ENCODE measurements at regions not wholly inside any gene's neighbourhood (a gene's known extent, or its start where the extent isn't known, plus 50 kb on each side); places are given as distances from the start of the nearest gene placed in this dataset.

- no peaks in the 10 kb centered on the region for H3K4me1 ChIP-seq (ENCODE audit: control insufficient read depth in 2 of 2, insufficient read depth in 2 of 2, low read length in 2 of 2)
- DNase-seq (ENCODE audit: low read depth in 6 of 9, low spot score in 9 of 9): no peak
- no peak overlapping the region for H3K4me3 ChIP-seq (ENCODE audit: low read length in 2 of 2)
- no peaks in the 10 kb centered on the region for H3K36me3 ChIP-seq (ENCODE audit: control insufficient read depth in 2 of 2, insufficient read depth in 2 of 2, low read length in 1 of 2)
- no peak overlapping the region for H3K27ac ChIP-seq (ENCODE audit: low read depth in 1 of 2, low read length in 1 of 2)
- H3K9me3 ChIP-seq (ENCODE audit: control insufficient read depth in 2 of 2, insufficient read depth in 1 of 2, low read length in 1 of 2): no peaks in the 10 kb centered on the region
- no peaks in the 10 kb centered on the region for H3K27me3 ChIP-seq (ENCODE audit: control insufficient read depth in 2 of 2, insufficient read depth in 1 of 2, low read length in 1 of 2)
Observed at GRCh38 chr6:10230531-10230930, 184.3 kb downstream of the TFAP2A start.

GRCh38 chr6:10223841-10224240, 191.0 kb downstream of the TFAP2A start:
- DNase-seq (ENCODE audit: low read depth in 6 of 9, low spot score in 9 of 9): no peak
- Histone ChIP-seq H3K36me3 (ENCODE audit: control insufficient read depth in 2 of 2, insufficient read depth in 2 of 2, low read length in 1 of 2) (no peaks in the 10 kb centered on the region), H3K27ac (ENCODE audit: low read depth in 1 of 2, low read length in 1 of 2) (no peak overlapping the region), H3K9me3 (ENCODE audit: control insufficient read depth in 2 of 2, insufficient read depth in 1 of 2, low read length in 1 of 2) (no peaks in the 10 kb centered on the region), H3K4me1 (ENCODE audit: control insufficient read depth in 2 of 2, insufficient read depth in 2 of 2, low read length in 2 of 2) (no peaks in the 10 kb centered on the region), H3K4me3 (ENCODE audit: low read length in 2 of 2) (no peak overlapping the region), H3K27me3 (ENCODE audit: control insufficient read depth in 2 of 2, insufficient read depth in 1 of 2, low read length in 1 of 2) (no peaks in the 10 kb centered on the region)
- 96% methylated on average over 4 of the region's 4 CpGs for WGBS

- DNase-seq (ENCODE audit: low read depth in 6 of 9, low spot score in 9 of 9): no peak
- Histone ChIP-seq H3K27me3 (ENCODE audit: control insufficient read depth in 2 of 2, insufficient read depth in 1 of 2, low read length in 1 of 2) (no peaks in the 10 kb centered on the region), H3K4me3 (ENCODE audit: low read length in 2 of 2) (no peak overlapping the region), H3K4me1 (ENCODE audit: control insufficient read depth in 2 of 2, insufficient read depth in 2 of 2, low read length in 2 of 2) (no peaks in the 10 kb centered on the region), H3K27ac (ENCODE audit: low read depth in 1 of 2, low read length in 1 of 2) (no peak overlapping the region), H3K9me3 (ENCODE audit: control insufficient read depth in 2 of 2, insufficient read depth in 1 of 2, low read length in 1 of 2) (no peaks in the 10 kb centered on the region), H3K36me3 (ENCODE audit: control insufficient read depth in 2 of 2, insufficient read depth in 2 of 2, low read length in 1 of 2) (no peaks in the 10 kb centered on the region)
- 91% methylated on average over 5 of the region's 5 CpGs for WGBS
Observed at GRCh38 chr6:10221178-10221577, 193.7 kb downstream of the TFAP2A start.

GRCh38 chr6:10219510-10219909, 195.4 kb downstream of the TFAP2A start:
- no peaks in the 10 kb centered on the region for H3K4me1 ChIP-seq (ENCODE audit: control insufficient read depth in 2 of 2, insufficient read depth in 2 of 2, low read length in 2 of 2)

GRCh38 chr6:10217111-10217510, 197.8 kb downstream of the TFAP2A start:
- DNase-seq (ENCODE audit: low read depth in 6 of 9, low spot score in 9 of 9): no peak
- Histone ChIP-seq H3K36me3 (ENCODE audit: control insufficient read depth in 2 of 2, insufficient read depth in 2 of 2, low read length in 1 of 2) (no peaks in the 10 kb centered on the region), H3K9me3 (ENCODE audit: control insufficient read depth in 2 of 2, insufficient read depth in 1 of 2, low read length in 1 of 2) (no peaks in the 10 kb centered on the region), H3K27ac (ENCODE audit: low read depth in 1 of 2, low read length in 1 of 2) (no peak overlapping the region), H3K27me3 (ENCODE audit: control insufficient read depth in 2 of 2, insufficient read depth in 1 of 2, low read length in 1 of 2) (no peaks in the 10 kb centered on the region), H3K4me3 (ENCODE audit: low read length in 2 of 2) (no peak overlapping the region), H3K4me1 (ENCODE audit: control insufficient read depth in 2 of 2, insufficient read depth in 2 of 2, low read length in 2 of 2) (no peaks in the 10 kb centered on the region)
- 87% methylated on average over 5 of the region's 5 CpGs for WGBS

More at GRCh38 chr6:10219510-10219909, 195.4 kb downstream of the TFAP2A start:
- H3K27me3 ChIP-seq (ENCODE audit: control insufficient read depth in 2 of 2, insufficient read depth in 1 of 2, low read length in 1 of 2): no peaks in the 10 kb centered on the region
- H3K4me3 ChIP-seq (ENCODE audit: low read length in 2 of 2): no peak overlapping the region
- WGBS: 96% methylated on average over 2 of the region's 2 CpGs
- no peaks in the 10 kb centered on the region for H3K9me3 ChIP-seq (ENCODE audit: control insufficient read depth in 2 of 2, insufficient read depth in 1 of 2, low read length in 1 of 2)
- no peaks in the 10 kb centered on the region for H3K36me3 ChIP-seq (ENCODE audit: control insufficient read depth in 2 of 2, insufficient read depth in 2 of 2, low read length in 1 of 2)
- no peak for DNase-seq (ENCODE audit: low read depth in 6 of 9, low spot score in 9 of 9)
- H3K27ac ChIP-seq (ENCODE audit: low read depth in 1 of 2, low read length in 1 of 2): no peak overlapping the region

GRCh38 chr6:10215326-10216110, 199.4 kb downstream of the TFAP2A start:
- WGBS: 96% methylated on average over 7 of the region's 7 CpGs

GRCh38 chr6:10210052-10210451, 204.8 kb downstream of the TFAP2A start:
- no peak overlapping the region for H3K27ac ChIP-seq (ENCODE audit: low read depth in 1 of 2, low read length in 1 of 2)
- WGBS: 53% methylated on average over 2 of the region's 2 CpGs
- H3K36me3 ChIP-seq (ENCODE audit: control insufficient read depth in 2 of 2, insufficient read depth in 2 of 2, low read length in 1 of 2): no peaks in the 10 kb centered on the region

More at GRCh38 chr6:10215326-10216110, 199.4 kb downstream of the TFAP2A start:
- Histone ChIP-seq H3K9me3 (ENCODE audit: control insufficient read depth in 2 of 2, insufficient read depth in 1 of 2, low read length in 1 of 2) (no peaks in the 10 kb centered on the region), H3K27ac (ENCODE audit: low read depth in 1 of 2, low read length in 1 of 2) (no peak overlapping the region), H3K4me1 (ENCODE audit: control insufficient read depth in 2 of 2, insufficient read depth in 2 of 2, low read length in 2 of 2) (no peaks in the 10 kb centered on the region), H3K36me3 (ENCODE audit: control insufficient read depth in 2 of 2, insufficient read depth in 2 of 2, low read length in 1 of 2) (no peaks in the 10 kb centered on the region), H3K27me3 (ENCODE audit: control insufficient read depth in 2 of 2, insufficient read depth in 1 of 2, low read length in 1 of 2) (no peaks in the 10 kb centered on the region), H3K4me3 (ENCODE audit: low read length in 2 of 2) (no peak overlapping the region)
- no peak for DNase-seq (ENCODE audit: low read depth in 6 of 9, low spot score in 9 of 9)

GRCh38 chr6:10205892-10206291, 209.0 kb downstream of the TFAP2A start:
- Histone ChIP-seq H3K36me3 (ENCODE audit: control insufficient read depth in 2 of 2, insufficient read depth in 2 of 2, low read length in 1 of 2) (no peaks in the 10 kb centered on the region), H3K27ac (ENCODE audit: low read depth in 1 of 2, low read length in 1 of 2) (no peak overlapping the region), H3K4me1 (ENCODE audit: control insufficient read depth in 2 of 2, insufficient read depth in 2 of 2, low read length in 2 of 2) (no peaks in the 10 kb centered on the region), H3K27me3 (ENCODE audit: control insufficient read depth in 2 of 2, insufficient read depth in 1 of 2, low read length in 1 of 2) (no peaks in the 10 kb centered on the region), H3K9me3 (ENCODE audit: control insufficient read depth in 2 of 2, insufficient read depth in 1 of 2, low read length in 1 of 2) (no peaks in the 10 kb centered on the region), H3K4me3 (ENCODE audit: low read length in 2 of 2) (no peak overlapping the region)
- no peak for DNase-seq (ENCODE audit: low read depth in 6 of 9, low spot score in 9 of 9)
- WGBS: 12% methylated on average over 4 of the region's 4 CpGs

More at GRCh38 chr6:10210052-10210451, 204.8 kb downstream of the TFAP2A start:
- DNase-seq (ENCODE audit: low read depth in 6 of 9, low spot score in 9 of 9): no peak
- Histone ChIP-seq H3K4me1 (ENCODE audit: control insufficient read depth in 2 of 2, insufficient read depth in 2 of 2, low read length in 2 of 2) (no peaks in the 10 kb centered on the region), H3K9me3 (ENCODE audit: control insufficient read depth in 2 of 2, insufficient read depth in 1 of 2, low read length in 1 of 2) (no peaks in the 10 kb centered on the region), H3K4me3 (ENCODE audit: low read length in 2 of 2) (no peak overlapping the region), H3K27me3 (ENCODE audit: control insufficient read depth in 2 of 2, insufficient read depth in 1 of 2, low read length in 1 of 2) (no peaks in the 10 kb centered on the region)

- Histone ChIP-seq H3K27me3 (ENCODE audit: control insufficient read depth in 2 of 2, insufficient read depth in 1 of 2, low read length in 1 of 2) (no peaks in the 10 kb centered on the region), H3K36me3 (ENCODE audit: control insufficient read depth in 2 of 2, insufficient read depth in 2 of 2, low read length in 1 of 2) (no peaks in the 10 kb centered on the region), H3K4me3 (ENCODE audit: low read length in 2 of 2) (no peak overlapping the region), H3K27ac (ENCODE audit: low read depth in 1 of 2, low read length in 1 of 2) (no peak overlapping the region), H3K4me1 (ENCODE audit: control insufficient read depth in 2 of 2, insufficient read depth in 2 of 2, low read length in 2 of 2) (no peaks in the 10 kb centered on the region), H3K9me3 (ENCODE audit: control insufficient read depth in 2 of 2, insufficient read depth in 1 of 2, low read length in 1 of 2) (no peaks in the 10 kb centered on the region)
- 61% methylated on average over 3 of the region's 3 CpGs for WGBS
- peak in 1 of 9 donors; percentile 1 for DNase-seq (ENCODE audit: low read depth in 6 of 9, low spot score in 9 of 9)
Observed at GRCh38 chr6:10205120-10205519, 209.8 kb downstream of the TFAP2A start.

Measured in thymus (tissue), 11 donors.